GM19324 (cell line): ENCODE measurements at regions not wholly inside any gene's neighbourhood (a gene's known extent, or its start where the extent isn't known, plus 50 kb on each side); places are given as distances from the start of the nearest gene placed in this dataset.
"Not testable (repeated sequence)": the region's sequence is repeated elsewhere in the genome, so short reads cannot be mapped to it uniquely, and the experiment has no call there.

ENCODE experiments used
- ATAC-seq: cut with Tn5 transposase; IDR thresholded peaks from one replicate; pipeline ENCODE4 v1.9.1; 2021; ENCODE audit warnings: mild to moderate bottlenecking, moderate library complexity; ENCODE audit not compliant: unreplicated experiment, low FRiP score

GRCh38 chr6:155542036-155542435, 86.4 kb upstream of the NOX3 start:
- no peak for ATAC-seq

- ATAC-seq = no peak
These were observed 83.2 kb upstream of the NOX3 start for GRCh38 chr6:155538708-155539390.

DNA sequence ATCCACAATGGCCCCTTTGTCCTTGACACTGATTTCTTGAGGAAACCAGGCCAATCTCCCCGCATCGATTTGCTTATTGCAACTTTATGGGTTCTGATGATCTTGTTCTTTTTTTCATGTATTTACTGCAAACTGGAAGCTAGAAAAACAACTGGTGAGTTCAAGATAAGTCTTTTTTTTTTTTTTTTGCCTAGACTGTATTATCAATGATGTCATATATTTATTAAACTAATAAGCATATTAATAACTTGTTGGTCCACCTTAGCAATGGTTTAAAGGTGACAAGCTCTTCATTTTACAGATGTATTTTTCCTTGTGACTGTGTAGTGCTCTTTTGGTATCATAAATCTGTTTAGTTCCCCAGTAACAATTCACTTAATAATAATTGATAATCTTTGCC, 79.0 kb upstream of the NOX3 start:
- no peak for ATAC-seq

DNA sequence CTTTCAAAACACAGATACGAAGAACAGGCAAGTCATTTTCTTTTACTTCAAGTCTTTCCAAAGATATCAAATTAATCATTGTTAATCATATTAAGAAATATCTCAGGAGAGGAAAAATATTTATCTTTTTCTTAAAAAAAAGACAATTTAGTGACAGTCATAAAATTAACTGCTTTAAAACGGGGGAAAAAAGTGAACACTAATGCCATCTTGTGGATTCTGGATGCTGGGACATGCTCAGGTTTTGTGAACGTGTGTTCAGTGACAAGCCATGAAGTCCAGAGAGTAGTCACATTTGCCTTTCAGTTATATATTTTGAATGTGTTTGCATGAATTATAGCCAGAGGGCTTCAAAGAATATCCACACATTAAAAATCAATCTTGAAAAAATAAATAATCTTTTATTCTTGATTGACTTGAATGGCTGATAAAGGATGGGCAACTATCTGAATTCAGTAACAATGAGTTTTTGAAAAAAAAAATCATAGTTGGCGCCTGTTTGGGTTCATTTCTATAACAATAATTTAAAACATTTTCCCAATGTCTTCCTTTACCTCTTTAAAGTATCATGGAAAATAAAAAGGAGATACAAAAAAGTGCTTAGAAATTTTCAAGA, 74.7 kb upstream of the NOX3 start:
- no peak for ATAC-seq

DNA sequence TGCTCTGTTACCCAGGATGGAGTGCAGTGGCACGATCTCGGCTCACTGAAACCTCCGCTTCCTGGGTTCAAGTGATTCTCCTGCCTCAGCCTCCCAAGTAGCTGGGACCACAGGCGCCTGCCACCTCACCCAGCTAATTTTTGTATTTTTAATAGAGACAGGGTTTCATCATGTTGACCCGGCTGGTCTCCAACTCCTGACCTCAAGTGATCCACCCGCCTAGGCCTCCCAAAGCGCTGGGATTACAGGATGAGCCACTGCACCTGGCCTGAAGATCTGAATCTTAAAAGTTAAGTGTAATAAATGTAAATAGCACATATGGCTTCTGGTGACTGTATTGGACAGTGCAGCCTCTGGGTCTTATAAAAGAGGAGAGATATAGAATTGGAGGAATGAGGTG, 74.2 kb upstream of the NOX3 start:
- ATAC-seq = not testable (repeated sequence)

GRCh38 chr6:155528982-155529453, 73.4 kb upstream of the NOX3 start:
- no peak for ATAC-seq

DNA sequence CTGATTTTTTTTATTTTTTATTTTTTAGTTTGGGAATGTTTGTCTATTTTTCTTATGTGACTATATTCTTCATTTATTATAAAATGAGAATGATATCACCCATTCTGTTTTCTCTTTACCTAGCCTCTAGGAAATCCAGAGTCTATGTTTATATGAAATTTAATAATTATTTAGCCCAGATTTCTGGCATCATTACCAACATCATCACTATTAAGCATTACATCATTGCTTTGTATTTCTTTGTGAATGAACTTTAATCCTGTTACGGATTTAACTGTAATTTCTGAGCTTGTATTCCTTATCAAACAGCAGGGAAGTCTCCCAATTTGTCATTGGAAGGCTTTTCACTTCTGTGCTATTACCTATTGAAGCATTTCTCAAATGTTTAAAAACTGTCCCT, 72.7 kb upstream of the NOX3 start:
- ATAC-seq = no peak

DNA sequence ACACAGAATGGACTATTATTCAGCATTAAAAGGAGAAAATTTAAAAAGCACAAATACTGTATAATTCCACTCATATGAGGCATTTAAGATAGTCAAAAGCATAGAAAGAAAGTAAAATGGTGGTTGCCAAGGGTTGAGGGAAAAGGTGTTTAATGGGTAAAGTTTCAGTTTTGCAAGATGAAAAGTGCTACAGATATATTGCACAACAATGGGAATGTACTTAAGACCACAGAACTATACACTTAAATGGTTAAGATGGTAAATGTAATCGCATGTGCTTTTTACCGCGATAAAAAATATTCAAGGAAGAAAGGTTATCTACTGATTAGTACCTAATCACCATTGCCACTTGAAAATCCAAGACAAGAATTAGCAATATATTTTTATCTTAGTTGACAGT, 71.8 kb upstream of the NOX3 start:
- ATAC-seq = no peak

DNA sequence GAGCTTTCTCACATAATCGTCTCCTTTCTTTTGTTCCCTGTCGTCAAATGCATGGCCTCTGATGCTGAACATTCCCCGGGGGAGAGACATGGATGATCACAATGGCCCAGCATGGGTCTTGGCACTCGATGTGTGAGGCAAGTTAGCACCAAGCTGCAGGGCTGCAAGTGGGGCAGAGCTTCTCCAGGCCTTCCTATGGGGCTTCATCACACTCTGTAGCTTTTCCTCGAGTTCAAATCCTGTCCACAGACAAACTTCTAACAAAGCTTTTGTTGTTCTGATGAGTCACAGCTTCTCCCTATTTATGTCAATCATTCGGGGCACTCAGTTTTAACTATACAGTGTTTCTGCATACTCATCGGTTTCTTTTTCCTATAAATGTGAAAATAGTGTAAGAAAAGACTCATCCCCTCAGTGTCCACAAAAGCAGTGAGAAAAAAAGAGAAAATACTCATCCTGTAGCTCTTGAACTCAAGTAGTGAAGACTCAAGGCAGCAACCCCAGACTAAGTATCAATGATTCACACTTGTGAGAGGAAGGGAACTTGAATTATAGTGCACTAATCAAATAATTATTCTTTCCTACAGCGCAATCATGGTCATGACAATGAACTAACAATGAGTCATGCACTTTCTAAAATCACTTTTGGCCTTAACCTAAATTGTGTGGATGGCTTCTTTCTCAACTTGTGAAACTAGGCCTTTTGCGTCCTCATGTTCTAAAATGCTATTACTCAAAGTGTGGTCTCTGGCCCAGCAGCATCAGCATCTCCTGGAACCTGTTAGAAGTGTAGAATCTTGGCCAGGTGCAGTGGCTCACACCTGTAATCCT, 68.4 kb upstream of the NOX3 start:
- ATAC-seq = no peak

DNA sequence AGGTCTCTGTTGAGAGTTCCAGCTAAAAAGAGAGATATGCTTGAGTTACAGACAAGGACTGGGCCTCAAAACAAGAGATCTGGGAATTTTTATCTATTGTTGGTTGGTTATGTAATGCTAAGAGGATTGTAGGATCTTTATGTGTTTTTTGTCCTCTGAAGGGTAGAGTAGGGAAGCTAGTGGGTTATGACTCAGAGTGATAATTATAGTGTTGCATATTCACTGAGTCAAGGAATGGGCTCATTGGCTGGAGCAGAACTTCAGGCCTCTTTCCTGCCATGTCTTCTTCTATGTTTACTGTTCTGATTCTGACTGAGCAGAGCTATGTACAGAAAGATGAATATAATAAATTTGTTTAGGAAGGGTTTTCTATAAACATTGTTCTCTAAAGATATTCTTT, 66.1 kb upstream of the NOX3 start:
- no peak for ATAC-seq

DNA sequence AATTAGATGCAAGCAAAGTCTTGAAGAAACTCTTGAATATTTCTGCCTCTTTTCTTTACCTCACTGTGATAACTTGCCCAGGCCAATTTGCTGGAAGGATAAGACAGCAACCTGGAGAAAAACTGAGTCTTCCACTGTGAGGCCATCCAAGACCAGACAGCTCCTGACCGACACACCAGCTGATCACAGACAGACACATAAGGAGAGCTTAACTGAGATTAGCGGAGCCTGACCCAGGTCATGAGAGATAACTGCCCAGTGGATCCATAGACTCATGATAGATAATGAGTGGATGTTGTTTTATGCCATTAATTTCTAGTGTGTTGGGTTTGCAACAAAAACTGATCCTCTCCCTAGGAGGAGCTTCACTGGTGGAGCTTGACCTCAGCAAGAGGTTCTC, 64.4 kb upstream of the NOX3 start:
- ATAC-seq = no peak

- no peak for ATAC-seq
These were observed 63.6 kb upstream of the NOX3 start for GRCh38 chr6:155519176-155519738.

DNA sequence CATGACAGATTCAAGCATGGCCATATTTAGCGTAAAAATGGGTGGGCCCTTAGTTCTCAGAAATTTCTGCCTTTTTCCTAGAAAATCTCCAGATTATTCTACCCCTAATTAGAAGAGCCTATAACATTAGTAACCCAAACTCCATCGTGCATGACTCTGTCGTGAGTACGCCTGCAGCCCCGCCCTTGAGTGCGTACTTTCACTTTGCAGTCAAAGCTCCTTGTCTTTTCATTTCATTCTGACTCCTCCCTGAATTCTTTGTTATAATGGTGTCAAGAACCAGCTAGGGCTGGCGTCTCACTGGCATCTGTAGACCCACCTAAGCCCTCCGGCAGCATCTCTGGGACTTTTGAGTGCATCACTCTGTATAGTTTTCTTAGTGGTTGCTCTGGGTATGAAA, 61.7 kb upstream of the NOX3 start:
- ATAC-seq = no peak

GRCh38 chr6:155510879-155511278, 55.2 kb upstream of the NOX3 start:
- ATAC-seq = no peak

DNA sequence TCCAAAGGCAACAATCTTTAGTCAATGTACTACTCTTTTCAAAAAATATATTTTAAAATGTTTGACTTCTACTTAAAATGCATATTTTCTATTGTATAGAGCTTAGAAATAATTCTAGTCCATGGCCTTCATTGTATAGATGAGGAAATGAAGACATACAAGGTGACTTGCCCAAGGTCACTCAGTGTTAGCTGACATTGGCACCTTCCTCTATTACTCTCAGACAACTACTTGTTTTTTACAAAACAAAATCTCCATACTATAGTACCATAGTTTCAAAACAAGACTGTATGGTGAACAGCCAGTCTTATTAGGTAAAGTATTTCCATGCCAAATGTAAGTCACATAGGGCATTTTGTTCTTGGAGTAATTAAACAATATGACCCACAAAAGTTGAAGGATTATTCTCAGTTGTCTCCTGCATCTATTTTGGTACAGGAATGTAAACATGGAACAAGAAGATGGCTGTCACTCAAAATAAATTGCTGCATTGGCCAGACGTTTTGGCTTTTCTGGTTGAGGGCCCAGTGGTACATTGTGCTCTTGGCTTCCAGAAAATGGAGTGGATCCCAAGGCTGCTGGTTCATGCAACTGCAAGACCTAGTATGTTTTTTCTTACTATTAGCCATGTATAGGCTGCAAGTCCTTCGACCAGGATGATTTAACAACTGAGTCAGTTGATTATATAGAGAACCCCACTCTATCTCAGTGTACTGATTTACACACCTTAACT, 54.3 kb upstream of the NOX3 start:
- no peak for ATAC-seq

GRCh38 chr6:155505608-155505989, 50.0 kb upstream of the NOX3 start:
- ATAC-seq = no peak
